A549 (cell line): ENCODE measurements at regions not wholly inside any gene's neighbourhood (a gene's known extent, or its start where the extent isn't known, plus 50 kb on each side); places are given as distances from the start of the nearest gene placed in this dataset.

Source experiments
- SMC3 ChIP-seq: fragments of >200 bp; sonication (Bioruptor Twin); formaldehyde crosslinking; IDR thresholded peaks from 3 replicates; pipeline ENCODE4 v1.6.1; 2018; ENCODE audit warnings: inconsistent platforms
- TF ChIP-seq, protein P1 (sequence below): fragments of 250-450 bp; sonication (Bioruptor Pico); IDR thresholded peaks from 2 replicates; pipeline ENCODE4 v1.5.0; 2021; ENCODE audit warnings: mild to moderate bottlenecking, moderate library complexity, borderline replicate concordance
- TF ChIP-seq, protein P2 (sequence below): fragments of >200 bp; sonication (Bioruptor Twin); formaldehyde crosslinking; IDR thresholded peaks from 3 replicates; pipeline ENCODE4 v1.5.1; 2016

DNA sequence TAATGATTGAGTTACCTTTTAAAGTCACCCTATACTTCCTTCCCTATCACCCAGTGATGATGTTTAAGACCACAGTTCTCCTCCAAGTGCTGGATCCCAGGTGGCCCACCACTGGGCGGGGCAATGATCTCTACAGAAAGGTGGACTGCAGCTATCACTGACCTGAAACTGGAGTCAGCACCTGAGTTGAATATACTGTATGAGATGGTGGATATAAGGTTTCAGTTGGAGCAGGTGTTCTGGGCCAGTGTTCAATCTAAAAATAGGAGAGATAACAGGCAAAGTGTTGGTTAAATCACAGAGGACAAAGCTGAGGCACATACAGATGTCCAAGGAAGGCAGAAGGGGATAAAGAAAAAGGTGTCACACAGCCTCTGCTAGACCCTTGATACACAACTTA is 96.6 kb downstream of the SIPA1L2 start:
- TF ChIP-seq, protein P1, sequence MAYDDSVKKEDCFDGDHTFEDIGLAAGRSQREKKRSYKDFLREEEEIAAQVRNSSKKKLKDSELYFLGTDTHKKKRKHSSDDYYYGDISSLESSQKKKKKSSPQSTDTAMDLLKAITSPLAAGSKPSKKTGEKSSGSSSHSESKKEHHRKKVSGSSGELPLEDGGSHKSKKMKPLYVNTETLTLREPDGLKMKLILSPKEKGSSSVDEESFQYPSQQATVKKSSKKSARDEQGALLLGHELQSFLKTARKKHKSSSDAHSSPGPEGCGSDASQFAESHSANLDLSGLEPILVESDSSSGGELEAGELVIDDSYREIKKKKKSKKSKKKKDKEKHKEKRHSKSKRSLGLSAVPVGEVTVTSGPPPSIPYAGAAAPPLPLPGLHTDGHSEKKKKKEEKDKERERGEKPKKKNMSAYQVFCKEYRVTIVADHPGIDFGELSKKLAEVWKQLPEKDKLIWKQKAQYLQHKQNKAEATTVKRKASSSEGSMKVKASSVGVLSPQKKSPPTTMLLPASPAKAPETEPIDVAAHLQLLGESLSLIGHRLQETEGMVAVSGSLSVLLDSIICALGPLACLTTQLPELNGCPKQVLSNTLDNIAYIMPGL (CRISPR knock-in tag), result no peak
- TF ChIP-seq, protein P2, sequence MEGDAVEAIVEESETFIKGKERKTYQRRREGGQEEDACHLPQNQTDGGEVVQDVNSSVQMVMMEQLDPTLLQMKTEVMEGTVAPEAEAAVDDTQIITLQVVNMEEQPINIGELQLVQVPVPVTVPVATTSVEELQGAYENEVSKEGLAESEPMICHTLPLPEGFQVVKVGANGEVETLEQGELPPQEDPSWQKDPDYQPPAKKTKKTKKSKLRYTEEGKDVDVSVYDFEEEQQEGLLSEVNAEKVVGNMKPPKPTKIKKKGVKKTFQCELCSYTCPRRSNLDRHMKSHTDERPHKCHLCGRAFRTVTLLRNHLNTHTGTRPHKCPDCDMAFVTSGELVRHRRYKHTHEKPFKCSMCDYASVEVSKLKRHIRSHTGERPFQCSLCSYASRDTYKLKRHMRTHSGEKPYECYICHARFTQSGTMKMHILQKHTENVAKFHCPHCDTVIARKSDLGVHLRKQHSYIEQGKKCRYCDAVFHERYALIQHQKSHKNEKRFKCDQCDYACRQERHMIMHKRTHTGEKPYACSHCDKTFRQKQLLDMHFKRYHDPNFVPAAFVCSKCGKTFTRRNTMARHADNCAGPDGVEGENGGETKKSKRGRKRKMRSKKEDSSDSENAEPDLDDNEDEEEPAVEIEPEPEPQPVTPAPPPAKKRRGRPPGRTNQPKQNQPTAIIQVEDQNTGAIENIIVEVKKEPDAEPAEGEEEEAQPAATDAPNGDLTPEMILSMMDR, result no peak
- TF ChIP-seq SMC3, result no peak
